Naive thymus-derived CD4-positive, alpha-beta T cell (primary cell): ENCODE measurements at regions not wholly inside any gene's neighbourhood (a gene's known extent, or its start where the extent isn't known, plus 50 kb on each side); places are given as distances from the start of the nearest gene placed in this dataset.

Experiments used
- ATAC-seq: fragments of 150-1000 bp; cut with Tn5 transposase; 2 replicates; pipeline ENCODE4 v1.10.0; 2021; ENCODE audit warnings: mild to moderate bottlenecking, moderate library complexity
- CTCF ChIA-PET: fragments of 350-600 bp; sonication (Branson Sonifier 250); formaldehyde crosslinking; loops from one replicate; lab custom pipeline; 2021; ENCODE audit warnings: antibody characterized with exemption; lab: Charles Lee
- POLR2A ChIA-PET: fragments of 350-600 bp; sonication (Branson Sonifier 250); formaldehyde crosslinking; loops from one replicate; lab custom pipeline; 2021; ENCODE audit warnings: antibody characterized with exemption, inconsistent platforms; lab: Charles Lee
- DNase-seq, 9 donors: peaks; one replicate each; pipeline versions ENCODE4 v3.0.0 to v3.0.0-alpha.2; 2020 to 2022; ENCODE audit warnings: mixed read lengths in 1 of 9
- H3K27ac ChIP-seq: one replicate; pipeline ENCODE4 v1.7.0; 2013; ENCODE audit warnings: mild to moderate bottlenecking, low read depth, low read length, moderate library complexity
- H3K27me3 ChIP-seq, 2 donors: one replicate each; pipeline ENCODE4 v1.7.0; 2013; ENCODE audit warnings: low read length in 2 of 2, mild to moderate bottlenecking in 2 of 2, moderate library complexity in 2 of 2; ENCODE audit not compliant: control insufficient read depth in 2 of 2, insufficient read depth in 2 of 2
- H3K36me3 ChIP-seq, 3 experiments: 1 replicate in 2 of 3; 2 replicates in 1 of 3; pipeline ENCODE4 v1.7.0; 2013; ENCODE audit warnings: low read length in 3 of 3, mild to moderate bottlenecking in 3 of 3, moderate library complexity in 1 of 3; ENCODE audit not compliant: insufficient read depth in 3 of 3, control insufficient read depth in 2 of 3
- H3K4me1 ChIP-seq, 2 donors: one replicate each; pipeline ENCODE4 v1.7.0; 2013; ENCODE audit warnings: low read length in 2 of 2, mild to moderate bottlenecking in 2 of 2, moderate library complexity in 1 of 2; ENCODE audit not compliant: control insufficient read depth in 2 of 2, insufficient read depth in 2 of 2
- H3K4me3 ChIP-seq: 2 replicates; pipeline ENCODE4 v1.7.0; 2013; ENCODE audit warnings: mild to moderate bottlenecking, low read length
- H3K9me3 ChIP-seq, 3 experiments: 1 replicate in 2 of 3; 2 replicates in 1 of 3; pipeline ENCODE4 v1.7.0; 2013; ENCODE audit warnings: low read length in 3 of 3; ENCODE audit not compliant: control insufficient read depth in 2 of 3
- H3K27ac Mint-ChIP-seq, 9 donors: one replicate each; pipeline ENCODE4 v1.8.0; 2020 to 2022; ENCODE audit warnings: mixed read lengths in 9 of 9, mild to moderate bottlenecking in 8 of 9, moderate library complexity in 5 of 9, inconsistent platforms in 2 of 9
- H3K27me3 Mint-ChIP-seq, 5 donors: one replicate each; pipeline ENCODE4 v1.8.0; 2021 to 2022; ENCODE audit warnings: mixed read lengths in 5 of 5, mild to moderate bottlenecking in 1 of 5
- H3K36me3 Mint-ChIP-seq, 5 donors: one replicate each; pipeline ENCODE4 v1.8.0; 2020 to 2022; ENCODE audit warnings: mixed read lengths in 5 of 5, mild to moderate bottlenecking in 3 of 5, inconsistent platforms in 1 of 5
- H3K4me1 Mint-ChIP-seq, 7 donors: one replicate each; pipeline ENCODE4 v1.8.0; 2020 to 2022; ENCODE audit warnings: mixed read lengths in 7 of 7, mild to moderate bottlenecking in 3 of 7, inconsistent platforms in 1 of 7
- H3K4me3 Mint-ChIP-seq, 10 donors: one replicate each; pipeline ENCODE4 v1.8.0; 2020 to 2022; ENCODE audit warnings: mild to moderate bottlenecking in 10 of 10, mixed read lengths in 10 of 10, moderate library complexity in 6 of 10, inconsistent platforms in 2 of 10
- H3K9me3 Mint-ChIP-seq, 11 donors: one replicate each; pipeline ENCODE4 v1.8.0; 2020 to 2022; ENCODE audit warnings: mixed read lengths in 11 of 11, mild to moderate bottlenecking in 4 of 11, inconsistent platforms in 1 of 11, moderate library complexity in 1 of 11
- intact Hi-C, 2 donors: fragments of 100-400 bp; cut with micrococcal nuclease; formaldehyde crosslinking; loops; one replicate each; pipeline ENCODE4 v1.15.1; 2023

GRCh38 chr11:11083441-11083840 is 225.6 kb upstream of the ZBED5 start:
- H3K36me3 Mint-ChIP-seq = peaks cover 0 to 4% (median 0%) of the 10 kb centered on the region in 5 donors
- H3K9me3 ChIP-seq = no peaks in the 10 kb centered on the region
- H3K4me1 ChIP-seq = no peaks in the 10 kb centered on the region
- peaks cover 0 to 1% (median 0%) of the 10 kb centered on the region in 11 donors for H3K9me3 Mint-ChIP-seq
- no peak for DNase-seq
- H3K27me3 Mint-ChIP-seq = peaks cover 0 to 8% (median 0%) of the 10 kb centered on the region in 5 donors
- H3K4me3 ChIP-seq = no peak overlapping the region
- H3K4me1 Mint-ChIP-seq = peaks cover 0 to 15% (median 2%) of the 10 kb centered on the region in 7 donors
- H3K27ac Mint-ChIP-seq = peak overlapping the region in 1 of 9 donors; percentile 42
- intact Hi-C loops = no loop called here
- ChIA-PET POLR2A (no interaction called here), CTCF (no interaction called here)
- H3K36me3 ChIP-seq = no peaks in the 10 kb centered on the region
- no peak for ATAC-seq
- no peak overlapping the region for H3K27ac ChIP-seq
- no peaks in the 10 kb centered on the region for H3K27me3 ChIP-seq
- H3K4me3 Mint-ChIP-seq = no peak overlapping the region

DNA sequence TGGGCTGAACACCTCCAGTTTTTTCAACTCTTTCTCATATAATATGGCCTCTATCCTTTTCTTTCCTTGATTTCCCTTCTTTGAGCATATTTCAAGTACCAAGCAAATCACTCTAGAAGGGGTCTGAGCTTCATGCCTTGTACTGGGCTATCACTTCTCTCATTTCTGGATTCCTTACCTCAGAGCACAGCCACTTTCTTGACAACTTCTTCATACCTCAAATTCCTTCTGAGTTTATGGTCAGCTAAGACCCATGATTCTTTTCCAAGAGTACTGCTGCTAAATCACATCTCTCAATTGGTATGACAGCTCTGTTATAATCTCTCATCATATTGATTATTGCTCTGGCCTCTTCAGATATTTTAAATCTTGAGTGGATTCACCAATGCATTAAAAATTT is 224.8 kb upstream of the ZBED5 start:
- H3K4me1 ChIP-seq = no peaks in the 10 kb centered on the region
- H3K27ac Mint-ChIP-seq = peak overlapping the region in 1 of 9 donors; percentile 67

DNA sequence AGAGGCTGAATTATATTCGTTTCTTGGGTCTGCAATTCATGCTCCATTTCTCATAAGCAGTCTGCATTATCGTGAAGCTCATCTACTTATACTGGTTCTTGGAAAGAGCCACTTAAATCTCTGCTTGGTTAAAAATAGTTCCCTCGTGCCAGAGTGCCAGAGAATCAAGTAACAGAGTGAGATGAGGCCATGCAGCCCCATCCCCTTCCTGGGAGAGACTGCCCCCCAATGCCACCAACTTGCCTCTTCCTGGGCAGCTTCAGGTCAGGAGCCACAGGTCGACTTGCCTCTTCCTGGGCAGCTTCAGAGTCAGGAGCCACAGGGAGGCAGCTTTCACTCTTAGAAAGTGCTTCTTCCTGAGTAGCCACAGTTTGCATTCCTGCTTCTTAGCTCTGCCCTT is 223.9 kb upstream of the ZBED5 start:
- intact Hi-C loops = no loop called here
- CTCF ChIA-PET = interaction anchor here (0.9 to 1.4 kb wide), 3 partner anchors 54 to 75 kb away, joined by 3 read pairs; no protein-coding TSS in a partner anchor

More for the DNA sequence above, 224.8 kb upstream of the ZBED5 start:
- Mint-ChIP-seq H3K36me3 (peaks cover 0 to under 1% (median 0%) of the 10 kb centered on the region in 5 donors), H3K27me3 (peaks cover 0 to 8% (median 0%) of the 10 kb centered on the region in 5 donors), H3K9me3 (no peaks in the 10 kb centered on the region), H3K4me1 (peaks cover 0 to 22% (median 9%) of the 10 kb centered on the region in 7 donors), H3K4me3 (no peak overlapping the region)
- ChIA-PET POLR2A (no interaction called here), CTCF (interaction anchor here (1.2 kb wide), 1 partner anchor 74 kb away, joined by 3 read pairs; no protein-coding TSS in a partner anchor)
- no peak for ATAC-seq
- intact Hi-C loops = no loop called here
- no peaks in the 10 kb centered on the region for H3K9me3 ChIP-seq
- no peaks in the 10 kb centered on the region for H3K36me3 ChIP-seq
- no peaks in the 10 kb centered on the region for H3K27me3 ChIP-seq
- H3K4me3 ChIP-seq = no peak overlapping the region
- no peak for DNase-seq
- no peak overlapping the region for H3K27ac ChIP-seq

DNA sequence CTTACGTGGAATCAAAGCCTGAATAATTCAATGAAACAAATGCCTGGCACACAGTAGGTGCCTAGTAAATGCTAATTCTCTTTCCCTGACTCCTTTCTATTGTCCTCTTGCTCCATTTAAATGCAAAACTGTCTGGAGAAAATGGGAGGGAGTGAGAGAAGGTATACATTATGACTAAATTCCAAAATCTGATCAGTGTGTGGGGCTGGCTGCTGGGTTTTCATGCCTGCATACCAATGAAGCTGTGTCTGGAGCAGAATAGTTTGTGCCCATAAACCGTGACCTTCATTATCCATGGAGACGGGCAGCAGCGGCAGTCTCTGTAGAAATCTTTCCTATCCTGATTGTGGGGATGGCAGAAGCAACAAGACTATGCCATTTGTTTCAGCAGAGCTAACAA is 223.4 kb upstream of the ZBED5 start:
- DNase-seq (no peak), ATAC-seq (no peak)
- Mint-ChIP-seq H3K27me3 (peaks cover 0 to 12% (median 0%) of the 10 kb centered on the region in 5 donors), H3K36me3 (no peaks in the 10 kb centered on the region), H3K9me3 (no peaks in the 10 kb centered on the region), H3K27ac (no peak overlapping the region), H3K4me1 (peaks cover 2 to 36% (median 20%) of the 10 kb centered on the region in 7 donors), H3K4me3 (no peak overlapping the region)
- Histone ChIP-seq H3K36me3 (no peaks in the 10 kb centered on the region), H3K27ac (no peak overlapping the region), H3K4me3 (no peak overlapping the region), H3K4me1 (no peaks in the 10 kb centered on the region), H3K9me3 (no peaks in the 10 kb centered on the region), H3K27me3 (no peaks in the 10 kb centered on the region)
- POLR2A ChIA-PET = no interaction called here
- intact Hi-C loops = no loop called here
- CTCF ChIA-PET = interaction anchor here (0.9 to 1.4 kb wide), 2 partner anchors 54 to 68 kb away, joined by 3 read pairs; no protein-coding TSS in a partner anchor

More for the DNA sequence above, 223.9 kb upstream of the ZBED5 start:
- no peak overlapping the region for H3K4me3 ChIP-seq
- Mint-ChIP-seq H3K4me1 (peaks cover 2 to 31% (median 16%) of the 10 kb centered on the region in 7 donors), H3K9me3 (no peaks in the 10 kb centered on the region), H3K4me3 (no peak overlapping the region), H3K27ac (no peak overlapping the region), H3K27me3 (peaks cover 0 to 12% (median 0%) of the 10 kb centered on the region in 5 donors), H3K36me3 (no peaks in the 10 kb centered on the region)
- POLR2A ChIA-PET = no interaction called here
- no peak for DNase-seq
- H3K4me1 ChIP-seq = no peaks in the 10 kb centered on the region
- H3K27me3 ChIP-seq = no peaks in the 10 kb centered on the region
- no peaks in the 10 kb centered on the region for H3K9me3 ChIP-seq
- ATAC-seq = no peak
- no peak overlapping the region for H3K27ac ChIP-seq
- no peaks in the 10 kb centered on the region for H3K36me3 ChIP-seq

- peak overlapping the region in 2 of 9 donors; percentile 22 to 80 for H3K27ac Mint-ChIP-seq
- ChIA-PET CTCF (interaction anchor here (0.8 to 2.6 kb wide), 2 partner anchors 41 to 79 kb away, joined by 4 to 7 read pairs; no protein-coding TSS in a partner anchor), POLR2A (interaction anchor here (0.5 to 0.7 kb wide), 2 partner anchors 75 to 92 kb away, joined by 3 read pairs; no protein-coding TSS in a partner anchor)
- ATAC-seq = no peak
- no peak overlapping the region for H3K4me3 ChIP-seq
- intact Hi-C loops = loop anchor here in 1 of 2 donors (5.0 kb wide), 1 partner anchor 41 kb away; no protein-coding TSS in a partner anchor
- H3K4me1 ChIP-seq = no peaks in the 10 kb centered on the region
- H3K27me3 Mint-ChIP-seq = peaks cover 0 to 11% (median 0%) of the 10 kb centered on the region in 5 donors
- H3K27me3 ChIP-seq = no peaks in the 10 kb centered on the region
- H3K27ac ChIP-seq = no peak overlapping the region
- no peaks in the 10 kb centered on the region for H3K36me3 Mint-ChIP-seq
- no peak for DNase-seq
- no peaks in the 10 kb centered on the region for H3K9me3 ChIP-seq
- H3K9me3 Mint-ChIP-seq = no peaks in the 10 kb centered on the region
- H3K4me3 Mint-ChIP-seq = no peak overlapping the region
- no peaks in the 10 kb centered on the region for H3K36me3 ChIP-seq
- peaks cover 2 to 42% (median 33%) of the 10 kb centered on the region in 7 donors for H3K4me1 Mint-ChIP-seq
Measured at GRCh38 chr11:11078344-11079086, 220.7 kb upstream of the ZBED5 start.

GRCh38 chr11:11077898-11078297 is 220.0 kb upstream of the ZBED5 start:
- Histone ChIP-seq H3K4me3 (no peak overlapping the region), H3K27ac (no peak overlapping the region), H3K36me3 (no peaks in the 10 kb centered on the region), H3K4me1 (no peaks in the 10 kb centered on the region), H3K27me3 (no peaks in the 10 kb centered on the region), H3K9me3 (no peaks in the 10 kb centered on the region)
- Mint-ChIP-seq H3K9me3 (no peaks in the 10 kb centered on the region), H3K4me1 (peaks cover 2 to 47% (median 38%) of the 10 kb centered on the region in 7 donors), H3K4me3 (peak overlapping the region in 1 of 10 donors; percentile 28), H3K27ac (peak overlapping the region in 2 of 9 donors; percentile 54 to 81), H3K27me3 (peaks cover 0 to 8% (median 0%) of the 10 kb centered on the region in 5 donors), H3K36me3 (no peaks in the 10 kb centered on the region)
- POLR2A ChIA-PET = interaction anchor here (0.7 kb wide), 1 partner anchor 75 kb away, joined by 3 read pairs; no protein-coding TSS in a partner anchor
- intact Hi-C loops = loop anchor here in 1 of 2 donors (5.0 kb wide), 1 partner anchor 41 kb away; no protein-coding TSS in a partner anchor
- CTCF ChIA-PET = interaction anchor here (0.8 to 2.6 kb wide), 2 partner anchors 40 to 79 kb away, joined by 4 to 7 read pairs; no protein-coding TSS in a partner anchor
- ATAC-seq (no peak), DNase-seq (no peak)
